RWPE2 (cell line): ENCODE measurements at regions not wholly inside any gene's neighbourhood (a gene's known extent, or its start where the extent isn't known, plus 50 kb on each side); places are given as distances from the start of the nearest gene placed in this dataset.

Experiments
- ATAC-seq: fragments of 200-7000 bp; cut with Tn5 transposase; 3 replicates; pipeline ENCODE4 v1.9.1; 2021; ENCODE audit warnings: low read depth
- DNase-seq: peaks from one replicate; pipeline ENCODE4 v3.0.0-alpha.2; 2020; ENCODE audit warnings: low spot score
- H3K27ac ChIP-seq: fragments of 450-650 bp; 2 replicates; pipeline ENCODE4 v1.5.1; 2017; ENCODE audit warnings: mild to moderate bottlenecking; ENCODE audit not compliant: poor library complexity, severe bottlenecking
- H3K27me3 ChIP-seq: fragments of 250-450 bp; sonication (Bioruptor Pico); 2 replicates; pipeline ENCODE4 v1.5.1; 2021; ENCODE audit warnings: mild to moderate bottlenecking, moderate library complexity; ENCODE audit not compliant: insufficient read depth, poor library complexity, severe bottlenecking
- H3K36me3 ChIP-seq: fragments of 250-450 bp; sonication (Bioruptor Pico); 2 replicates; pipeline ENCODE4 v1.5.1; 2020; ENCODE audit warnings: low read depth, mild to moderate bottlenecking, moderate library complexity
- H3K4me1 ChIP-seq: fragments of 250-450 bp; sonication (Bioruptor Pico); 2 replicates; pipeline ENCODE4 v1.5.1; 2021; ENCODE audit warnings: mild to moderate bottlenecking, moderate library complexity; ENCODE audit not compliant: insufficient read depth, poor library complexity, severe bottlenecking
- H3K4me3 ChIP-seq: fragments of 250-450 bp; sonication (Bioruptor Pico); 2 replicates; pipeline ENCODE4 v1.5.1; 2021; ENCODE audit warnings: mild to moderate bottlenecking, moderate library complexity; ENCODE audit not compliant: severe bottlenecking
- H3K9me3 ChIP-seq: fragments of 250-450 bp; sonication (Bioruptor Pico); 2 replicates; pipeline ENCODE4 v1.5.1; 2021; ENCODE audit warnings: mild to moderate bottlenecking, moderate library complexity; ENCODE audit not compliant: severe bottlenecking
- TF ChIP-seq, protein P1 (sequence below): fragments of 450-650 bp; IDR thresholded peaks from one replicate; pipeline ENCODE4 v1.5.1; 2017; ENCODE audit warnings: mild to moderate bottlenecking, moderate library complexity; ENCODE audit not compliant: poor library complexity, severe bottlenecking

DNA sequence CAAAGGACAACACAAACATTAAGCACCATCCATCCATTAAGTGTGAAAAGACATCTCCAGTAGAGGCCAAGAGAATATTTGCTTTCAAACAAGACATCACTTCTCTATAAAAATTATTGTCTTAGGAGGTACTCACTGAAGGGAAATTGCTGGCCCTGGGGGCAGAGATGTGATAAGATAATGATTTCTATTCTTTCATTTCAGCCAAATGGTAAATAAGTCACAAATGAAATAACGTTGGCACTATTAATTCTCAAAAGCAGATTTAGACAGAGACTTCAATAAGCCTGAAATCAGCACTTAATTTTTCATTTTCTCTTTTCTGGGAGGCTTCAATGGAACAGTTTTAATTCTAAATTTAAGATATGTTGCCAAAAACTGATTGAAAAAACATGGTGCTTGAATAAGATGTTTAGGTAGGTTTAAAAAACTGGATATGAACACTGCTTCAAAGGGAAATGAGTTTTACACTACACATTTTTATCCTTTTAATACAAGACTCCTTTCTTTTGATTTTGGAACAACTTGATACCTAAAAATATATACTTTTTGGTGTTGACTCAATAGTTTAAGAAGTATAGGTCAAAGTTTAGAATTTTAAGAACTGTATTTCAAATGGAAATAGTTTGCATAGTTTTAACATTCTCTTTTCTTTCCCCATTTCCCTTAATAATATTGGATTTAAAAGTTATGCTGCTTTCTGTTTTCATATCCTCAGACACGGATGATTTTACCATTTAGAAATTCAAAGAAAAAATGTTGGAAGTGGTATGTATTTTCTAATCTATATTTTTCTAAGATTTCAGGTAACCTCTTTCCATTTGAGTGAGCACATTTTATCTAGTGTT lies 204.0 kb downstream of the AHR start:
- Histone ChIP-seq H3K27ac (no peak overlapping the region), H3K4me3 (no peak overlapping the region), H3K36me3 (no peaks in the 10 kb centered on the region), H3K9me3 (no peaks in the 10 kb centered on the region), H3K4me1 (no peaks in the 10 kb centered on the region), H3K27me3 (no peaks in the 10 kb centered on the region)
- TF ChIP-seq, protein P1, sequence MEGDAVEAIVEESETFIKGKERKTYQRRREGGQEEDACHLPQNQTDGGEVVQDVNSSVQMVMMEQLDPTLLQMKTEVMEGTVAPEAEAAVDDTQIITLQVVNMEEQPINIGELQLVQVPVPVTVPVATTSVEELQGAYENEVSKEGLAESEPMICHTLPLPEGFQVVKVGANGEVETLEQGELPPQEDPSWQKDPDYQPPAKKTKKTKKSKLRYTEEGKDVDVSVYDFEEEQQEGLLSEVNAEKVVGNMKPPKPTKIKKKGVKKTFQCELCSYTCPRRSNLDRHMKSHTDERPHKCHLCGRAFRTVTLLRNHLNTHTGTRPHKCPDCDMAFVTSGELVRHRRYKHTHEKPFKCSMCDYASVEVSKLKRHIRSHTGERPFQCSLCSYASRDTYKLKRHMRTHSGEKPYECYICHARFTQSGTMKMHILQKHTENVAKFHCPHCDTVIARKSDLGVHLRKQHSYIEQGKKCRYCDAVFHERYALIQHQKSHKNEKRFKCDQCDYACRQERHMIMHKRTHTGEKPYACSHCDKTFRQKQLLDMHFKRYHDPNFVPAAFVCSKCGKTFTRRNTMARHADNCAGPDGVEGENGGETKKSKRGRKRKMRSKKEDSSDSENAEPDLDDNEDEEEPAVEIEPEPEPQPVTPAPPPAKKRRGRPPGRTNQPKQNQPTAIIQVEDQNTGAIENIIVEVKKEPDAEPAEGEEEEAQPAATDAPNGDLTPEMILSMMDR, result no peak
- DNase-seq (no peak), ATAC-seq (no peak)

DNA sequence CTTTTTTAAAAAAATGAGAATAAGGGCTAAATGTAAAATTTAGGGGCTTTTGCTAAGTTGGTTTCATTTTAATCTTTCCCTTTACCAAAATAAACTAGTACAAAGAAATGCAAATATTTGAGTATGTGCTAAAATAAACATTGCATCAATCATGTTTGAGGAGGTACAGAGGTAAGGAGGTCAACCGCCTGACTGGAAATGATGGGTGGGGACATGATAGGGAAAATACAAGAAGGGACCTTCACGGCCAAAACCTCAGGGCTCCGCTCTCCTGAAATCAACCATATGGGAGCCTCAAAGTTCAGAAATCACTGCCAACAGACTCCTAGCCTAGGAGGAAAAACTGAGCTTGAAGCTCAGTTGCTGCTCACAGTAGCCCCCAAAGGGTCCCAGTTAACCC lies 207.6 kb downstream of the AHR start:
- TF ChIP-seq, protein P1, result no peak
- no peaks in the 10 kb centered on the region for H3K27me3 ChIP-seq
- no peaks in the 10 kb centered on the region for H3K36me3 ChIP-seq
- H3K27ac ChIP-seq, result no peak overlapping the region
- H3K4me1 ChIP-seq, result no peaks in the 10 kb centered on the region
- DNase-seq (no peak), ATAC-seq (no peak)
- no peaks in the 10 kb centered on the region for H3K9me3 ChIP-seq
- no peak overlapping the region for H3K4me3 ChIP-seq

DNA sequence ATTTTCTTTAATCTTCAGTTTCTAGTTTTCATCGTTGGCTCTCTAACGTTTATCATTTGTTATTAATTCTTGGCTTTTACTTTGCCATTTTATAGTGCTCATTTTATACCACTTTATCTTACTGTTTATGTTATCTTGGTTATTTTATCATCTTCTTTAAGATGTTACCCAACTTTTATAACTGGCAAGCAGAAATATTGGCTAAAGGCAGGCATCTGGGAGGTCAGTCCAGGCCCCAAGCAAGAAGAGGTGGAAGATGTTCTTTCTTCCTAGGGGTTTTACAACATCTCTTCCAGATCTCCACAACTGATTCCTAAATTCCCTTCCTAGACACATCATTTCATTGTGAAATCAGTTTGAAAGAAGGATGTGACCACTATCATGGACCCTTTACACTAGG lies 208.1 kb downstream of the AHR start:
- H3K27me3 ChIP-seq, result no peaks in the 10 kb centered on the region
- no peaks in the 10 kb centered on the region for H3K9me3 ChIP-seq
- DNase-seq (no peak), ATAC-seq (no peak)
- TF ChIP-seq, protein P1, result no peak
- H3K4me1 ChIP-seq, result no peaks in the 10 kb centered on the region
- no peak overlapping the region for H3K4me3 ChIP-seq
- no peak overlapping the region for H3K27ac ChIP-seq
- no peaks in the 10 kb centered on the region for H3K36me3 ChIP-seq

DNA sequence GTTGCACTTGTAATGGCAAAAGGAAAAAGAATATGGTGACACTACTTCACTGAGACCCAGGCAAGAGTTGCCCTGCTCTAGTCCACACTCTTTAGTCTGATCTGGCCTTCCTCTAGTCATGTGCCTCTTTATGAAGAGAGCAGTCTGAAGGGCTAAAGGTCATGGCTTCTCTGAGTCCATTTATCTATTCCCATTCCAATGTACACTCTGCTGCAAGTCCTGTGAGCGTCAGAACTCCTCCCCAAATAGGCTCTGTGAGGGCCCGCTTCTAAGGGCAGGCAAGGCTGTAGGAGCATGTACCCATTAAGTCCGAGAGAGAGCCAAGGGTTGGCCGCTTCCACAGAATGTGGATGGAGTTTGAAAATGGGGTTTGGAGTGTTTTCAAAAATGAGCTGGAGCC lies 209.3 kb downstream of the AHR start:
- TF ChIP-seq, protein P1, result no peak
- H3K9me3 ChIP-seq, result no peaks in the 10 kb centered on the region

DNA sequence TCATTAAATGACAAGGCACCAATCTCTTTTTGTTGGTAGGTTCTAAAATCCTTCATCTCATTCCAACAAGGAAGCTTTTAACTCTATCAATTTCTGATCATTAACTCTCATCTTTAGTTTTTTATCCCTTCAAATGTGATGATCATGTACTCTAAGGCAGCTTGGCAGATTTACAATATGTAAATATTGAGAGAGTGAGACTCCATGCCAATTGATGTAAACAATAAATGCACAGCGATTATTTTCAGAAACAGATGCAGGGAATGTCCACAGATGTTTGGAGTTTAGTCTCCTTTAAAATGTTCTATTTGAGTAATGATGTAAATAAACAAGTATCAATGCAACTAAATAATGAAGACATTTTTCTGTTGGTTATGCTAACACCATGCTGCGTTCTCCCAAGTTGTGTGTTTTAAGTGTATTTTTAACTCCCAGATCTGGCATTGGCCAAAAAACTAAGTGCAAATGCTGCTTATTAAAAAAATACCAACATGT lies 213.8 kb downstream of the AHR start:
- ATAC-seq, result no peak
- TF ChIP-seq, protein P1, result no peak
- Histone ChIP-seq H3K4me1 (no peaks in the 10 kb centered on the region), H3K4me3 (no peak overlapping the region), H3K27me3 (no peaks in the 10 kb centered on the region), H3K36me3 (no peaks in the 10 kb centered on the region), H3K27ac (no peak overlapping the region), H3K9me3 (no peaks in the 10 kb centered on the region)
- no peak for DNase-seq

More for the DNA sequence above, 209.3 kb downstream of the AHR start:
- no peak overlapping the region for H3K27ac ChIP-seq
- no peak overlapping the region for H3K4me3 ChIP-seq
- ATAC-seq (no peak), DNase-seq (no peak)
- no peaks in the 10 kb centered on the region for H3K4me1 ChIP-seq
- no peaks in the 10 kb centered on the region for H3K36me3 ChIP-seq
- no peaks in the 10 kb centered on the region for H3K27me3 ChIP-seq
